ENCODE measurements at regions not wholly inside any gene's neighbourhood (a gene's known extent, or its start where the extent isn't known, plus 50 kb on each side); places are given as distances from the start of the nearest gene placed in this dataset.
A peak's percentile ranks its signal among the peaks of the same experiment; 100 is the strongest.

DNA sequence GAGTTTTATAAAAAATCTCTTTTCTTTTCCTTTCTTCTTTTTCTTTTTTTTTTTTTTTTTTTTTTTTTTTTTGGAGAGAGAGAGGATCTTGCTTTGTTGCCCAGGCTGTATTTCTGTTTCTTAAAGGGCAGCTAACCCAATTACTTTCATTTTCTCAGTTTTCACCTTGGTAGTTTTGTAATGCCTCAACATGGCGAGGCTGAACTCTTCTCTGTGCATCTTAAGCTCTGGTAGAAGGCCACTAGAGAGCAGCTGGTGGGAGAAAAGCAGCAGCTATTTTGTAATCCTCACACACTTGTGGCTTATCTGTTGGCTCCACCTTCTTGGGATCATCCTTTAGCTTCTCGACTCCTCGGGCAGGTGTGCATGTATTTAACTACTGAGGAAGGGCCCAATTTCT, 152.2 kb upstream of the MEIS2 start:
- ChIA-PET POLR2A (interaction anchor here (0.6 kb wide), 1 partner anchor 17 kb away, joined by 3 read pairs; no protein-coding TSS in a partner anchor), CTCF (no interaction called here)
- no peaks in the 10 kb centered on the region for H3K36me3 ChIP-seq (ENCODE audit: control insufficient read depth, insufficient read depth, low read length)
- DNase-seq (ENCODE audit: low read depth): no peak
- no peaks in the 10 kb centered on the region for H3K27me3 ChIP-seq (ENCODE audit: control insufficient read depth, insufficient read depth, low read length)
- TF ChIP-seq, protein P1, sequence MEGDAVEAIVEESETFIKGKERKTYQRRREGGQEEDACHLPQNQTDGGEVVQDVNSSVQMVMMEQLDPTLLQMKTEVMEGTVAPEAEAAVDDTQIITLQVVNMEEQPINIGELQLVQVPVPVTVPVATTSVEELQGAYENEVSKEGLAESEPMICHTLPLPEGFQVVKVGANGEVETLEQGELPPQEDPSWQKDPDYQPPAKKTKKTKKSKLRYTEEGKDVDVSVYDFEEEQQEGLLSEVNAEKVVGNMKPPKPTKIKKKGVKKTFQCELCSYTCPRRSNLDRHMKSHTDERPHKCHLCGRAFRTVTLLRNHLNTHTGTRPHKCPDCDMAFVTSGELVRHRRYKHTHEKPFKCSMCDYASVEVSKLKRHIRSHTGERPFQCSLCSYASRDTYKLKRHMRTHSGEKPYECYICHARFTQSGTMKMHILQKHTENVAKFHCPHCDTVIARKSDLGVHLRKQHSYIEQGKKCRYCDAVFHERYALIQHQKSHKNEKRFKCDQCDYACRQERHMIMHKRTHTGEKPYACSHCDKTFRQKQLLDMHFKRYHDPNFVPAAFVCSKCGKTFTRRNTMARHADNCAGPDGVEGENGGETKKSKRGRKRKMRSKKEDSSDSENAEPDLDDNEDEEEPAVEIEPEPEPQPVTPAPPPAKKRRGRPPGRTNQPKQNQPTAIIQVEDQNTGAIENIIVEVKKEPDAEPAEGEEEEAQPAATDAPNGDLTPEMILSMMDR (IDR thresholded peaks at IDR 0.05; ENCODE audit: insufficient read depth, low read depth, low read length): no peak
- no peak overlapping the region for H3K4me3 ChIP-seq (ENCODE audit: low read depth, low read length)

GRCh38 chr15:37253877-37254276, 153.5 kb upstream of the MEIS2 start:
- ChIA-PET POLR2A (no interaction called here), CTCF (interaction anchor here (1.0 kb wide), 1 partner anchor 120 kb away, joined by 3 read pairs; no protein-coding TSS in a partner anchor)
- H3K36me3 ChIP-seq (ENCODE audit: control insufficient read depth, insufficient read depth, low read length): no peaks in the 10 kb centered on the region
- peak; percentile 39 for DNase-seq (ENCODE audit: low read depth)
- H3K27me3 ChIP-seq (ENCODE audit: control insufficient read depth, insufficient read depth, low read length): no peaks in the 10 kb centered on the region
- TF ChIP-seq, protein P1 (IDR thresholded peaks at IDR 0.05; ENCODE audit: insufficient read depth, low read depth, low read length): no peak
- no peak overlapping the region for H3K4me3 ChIP-seq (ENCODE audit: low read depth, low read length)

DNA sequence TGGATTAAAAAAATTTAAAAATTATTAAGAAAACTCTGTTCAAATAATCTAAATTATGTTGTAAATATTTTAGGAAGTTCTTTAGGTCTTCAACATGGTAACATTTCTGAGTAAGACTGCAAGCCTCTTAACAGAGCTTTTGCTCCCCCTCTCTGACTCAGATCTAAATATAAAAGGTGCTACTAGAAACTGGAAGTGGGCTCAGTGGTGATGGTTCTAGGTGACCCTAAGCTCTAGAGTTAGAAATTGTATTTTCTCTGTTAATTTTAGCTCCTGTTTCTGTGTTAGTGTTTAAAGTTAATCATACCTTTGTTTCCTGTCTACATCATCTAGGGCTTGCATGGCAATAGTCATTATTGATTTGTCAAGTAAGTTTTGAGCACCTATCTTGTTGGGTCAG, 159.9 kb upstream of the MEIS2 start:
- DNase-seq (ENCODE audit: low read depth): no peak
- Histone ChIP-seq H3K36me3 (ENCODE audit: control insufficient read depth, insufficient read depth, low read length) (no peaks in the 10 kb centered on the region), H3K27me3 (ENCODE audit: control insufficient read depth, insufficient read depth, low read length) (no peaks in the 10 kb centered on the region), H3K4me3 (ENCODE audit: low read depth, low read length) (no peak overlapping the region)
- TF ChIP-seq, protein P1 (IDR thresholded peaks at IDR 0.05; ENCODE audit: insufficient read depth, low read depth, low read length): no peak
- CTCF ChIA-PET: no interaction called here
- POLR2A ChIA-PET: no interaction called here

DNA sequence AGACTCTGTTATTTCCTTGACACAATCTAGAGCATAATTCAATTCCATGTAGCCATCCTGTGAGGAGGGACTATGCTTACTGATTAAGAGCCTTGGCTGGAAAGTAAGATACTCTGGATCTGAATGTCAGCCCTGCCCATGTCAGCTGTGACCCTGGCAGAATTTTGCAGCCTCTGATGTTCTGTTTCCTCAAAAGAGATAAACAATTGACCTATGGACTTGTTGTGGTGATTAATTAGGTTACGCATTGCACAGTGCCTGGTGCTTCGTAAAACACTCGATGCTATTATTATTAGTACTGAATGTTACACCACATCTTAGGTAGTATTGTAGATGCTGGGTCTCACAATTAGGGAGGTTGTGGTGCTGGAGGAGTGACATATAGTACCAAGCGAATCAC, 161.3 kb upstream of the MEIS2 start:
- DNase-seq (ENCODE audit: low read depth): no peak
- H3K27me3 ChIP-seq (ENCODE audit: control insufficient read depth, insufficient read depth, low read length): no peaks in the 10 kb centered on the region
- TF ChIP-seq, protein P1 (IDR thresholded peaks at IDR 0.05; ENCODE audit: insufficient read depth, low read depth, low read length): no peak
- CTCF ChIA-PET: no interaction called here
- H3K36me3 ChIP-seq (ENCODE audit: control insufficient read depth, insufficient read depth, low read length): no peaks in the 10 kb centered on the region
- POLR2A ChIA-PET: no interaction called here
- no peak overlapping the region for H3K4me3 ChIP-seq (ENCODE audit: low read depth, low read length)

DNA sequence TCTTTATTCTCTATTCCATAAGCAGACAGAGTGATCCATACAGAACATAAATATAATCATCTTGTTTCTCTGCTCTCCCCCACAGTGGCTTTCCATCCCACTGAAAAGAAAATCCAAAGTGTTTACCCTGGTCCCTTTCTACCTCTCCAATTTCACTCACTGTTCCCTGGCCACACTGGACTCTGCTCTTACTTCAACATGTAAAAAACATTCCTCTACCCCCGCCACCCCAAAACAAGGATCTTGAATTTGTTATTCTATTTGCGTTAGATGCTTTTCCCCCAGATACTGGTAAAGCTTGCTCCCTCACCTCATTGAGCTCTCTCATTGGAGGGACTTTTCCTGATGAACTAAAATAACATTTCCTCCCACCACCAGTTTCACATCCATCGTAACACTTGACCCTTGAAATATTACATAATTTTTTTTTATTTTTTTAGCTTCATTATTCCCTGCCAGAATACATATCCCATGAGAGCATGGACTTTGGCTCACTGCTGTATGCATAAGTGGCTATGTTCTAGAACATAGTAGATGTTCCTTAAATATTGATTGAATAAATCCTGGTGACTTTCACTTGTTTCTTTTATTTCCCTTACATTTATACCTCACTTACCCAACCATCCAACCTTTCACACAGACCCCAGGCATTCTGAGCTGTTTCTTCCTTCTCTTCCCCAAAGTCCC, 162.7 kb upstream of the MEIS2 start:
- Histone ChIP-seq H3K4me3 (ENCODE audit: low read depth, low read length) (no peak overlapping the region), H3K36me3 (ENCODE audit: control insufficient read depth, insufficient read depth, low read length) (no peaks in the 10 kb centered on the region), H3K27me3 (ENCODE audit: control insufficient read depth, insufficient read depth, low read length) (no peaks in the 10 kb centered on the region)
- TF ChIP-seq, protein P1 (IDR thresholded peaks at IDR 0.05; ENCODE audit: insufficient read depth, low read depth, low read length): no peak
- ChIA-PET POLR2A (no interaction called here), CTCF (no interaction called here)
- no peak for DNase-seq (ENCODE audit: low read depth)

Data from BJ (cell line).